ENCODE measurements at regions not wholly inside any gene's neighbourhood (a gene's known extent, or its start where the extent isn't known, plus 50 kb on each side); places are given as distances from the start of the nearest gene placed in this dataset.
"Not testable (repeated sequence)": the region's sequence is repeated elsewhere in the genome, so short reads cannot be mapped to it uniquely, and the experiment has no call there.

- DNase-seq: no peak
- no peaks in the 10 kb centered on the region for H3K27me3 ChIP-seq (ENCODE audit: control insufficient read depth, insufficient read depth, low read length)
- H3K4me1 ChIP-seq (ENCODE audit: control insufficient read depth, insufficient read depth, low read length): no peaks in the 10 kb centered on the region
- H3K27ac ChIP-seq (ENCODE audit: low read length): no peak overlapping the region
- H3K9me3 ChIP-seq (ENCODE audit: control insufficient read depth, low read depth, low read length): peaks cover under 1% of the 10 kb centered on the region
- no peaks in the 10 kb centered on the region for H3K36me3 ChIP-seq (ENCODE audit: control insufficient read depth, insufficient read depth, low read length)
- no peak overlapping the region for H3K4me3 ChIP-seq (ENCODE audit: low read length)
- 90% methylated on average over 2 of the region's 4 CpGs for WGBS (ENCODE audit: insufficient coverage, low lambda C conversion rate)
Observed at GRCh38 chr3:177906126-177906511, 630.1 kb upstream of the KCNMB2 start.

DNA sequence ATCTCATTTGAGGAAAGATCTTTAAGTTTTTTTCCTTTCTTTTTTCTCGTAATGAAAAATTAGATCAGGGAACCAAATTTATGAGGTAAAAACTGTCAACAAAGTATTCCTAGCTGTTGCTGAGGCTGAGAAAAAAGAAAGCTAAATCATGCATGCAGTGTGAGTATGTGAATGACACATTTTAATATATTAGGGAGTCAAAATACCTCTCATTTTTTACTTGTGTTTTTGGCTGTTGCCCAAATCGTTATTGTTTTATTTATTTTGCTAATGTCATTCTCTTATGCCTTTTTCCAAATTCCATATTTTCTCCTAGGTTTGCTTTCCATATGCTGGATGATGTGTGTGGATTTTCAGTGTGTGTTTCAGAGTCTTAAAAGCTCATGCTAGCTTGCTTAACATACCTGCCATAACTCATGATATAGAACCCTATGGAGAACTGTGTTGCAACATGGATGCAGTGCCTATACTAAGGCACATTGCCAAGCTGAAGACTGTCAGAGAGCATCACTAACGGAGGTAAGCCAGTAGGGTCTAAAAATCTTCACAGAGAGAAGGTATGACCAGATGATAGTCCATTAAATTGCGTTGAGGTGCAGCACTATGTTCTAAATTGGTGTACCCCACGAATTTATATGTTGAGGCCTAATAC lies 629.5 kb upstream of the KCNMB2 start:
- Histone ChIP-seq H3K27ac (ENCODE audit: low read length) (no peak overlapping the region), H3K27me3 (ENCODE audit: control insufficient read depth, insufficient read depth, low read length) (no peaks in the 10 kb centered on the region), H3K9me3 (ENCODE audit: control insufficient read depth, low read depth, low read length) (no peaks in the 10 kb centered on the region), H3K4me3 (ENCODE audit: low read length) (no peak overlapping the region), H3K4me1 (ENCODE audit: control insufficient read depth, insufficient read depth, low read length) (no peaks in the 10 kb centered on the region), H3K36me3 (ENCODE audit: control insufficient read depth, insufficient read depth, low read length) (no peaks in the 10 kb centered on the region)
- no peak for DNase-seq
- WGBS (ENCODE audit: insufficient coverage, low lambda C conversion rate): no CpG with 5 or more reads among the region's 5 CpGs

- DNase-seq; H3K4me1 ChIP-seq (ENCODE audit: control insufficient read depth, insufficient read depth, low read length); H3K36me3 ChIP-seq (ENCODE audit: control insufficient read depth, insufficient read depth, low read length); H3K27me3 ChIP-seq (ENCODE audit: control insufficient read depth, insufficient read depth, low read length); H3K27ac ChIP-seq (ENCODE audit: low read length); H3K9me3 ChIP-seq (ENCODE audit: control insufficient read depth, low read depth, low read length); H3K4me3 ChIP-seq (ENCODE audit: low read length): not testable (repeated sequence)
- WGBS (ENCODE audit: insufficient coverage, low lambda C conversion rate): 100% methylated on average over 3 of the region's 6 CpGs
Observed at GRCh38 chr3:177909530-177909929, 626.7 kb upstream of the KCNMB2 start.

GRCh38 chr3:177914224-177914623 lies 622.0 kb upstream of the KCNMB2 start:
- no peak for DNase-seq
- H3K36me3 ChIP-seq (ENCODE audit: control insufficient read depth, insufficient read depth, low read length): no peaks in the 10 kb centered on the region
- WGBS (ENCODE audit: insufficient coverage, low lambda C conversion rate): no CpG with 5 or more reads among the region's 10 CpGs
- H3K27ac ChIP-seq (ENCODE audit: low read length): no peak overlapping the region
- no peak overlapping the region for H3K4me3 ChIP-seq (ENCODE audit: low read length)
- H3K9me3 ChIP-seq (ENCODE audit: control insufficient read depth, low read depth, low read length): no peaks in the 10 kb centered on the region
- H3K27me3 ChIP-seq (ENCODE audit: control insufficient read depth, insufficient read depth, low read length): no peaks in the 10 kb centered on the region
- H3K4me1 ChIP-seq (ENCODE audit: control insufficient read depth, insufficient read depth, low read length): no peaks in the 10 kb centered on the region

DNA sequence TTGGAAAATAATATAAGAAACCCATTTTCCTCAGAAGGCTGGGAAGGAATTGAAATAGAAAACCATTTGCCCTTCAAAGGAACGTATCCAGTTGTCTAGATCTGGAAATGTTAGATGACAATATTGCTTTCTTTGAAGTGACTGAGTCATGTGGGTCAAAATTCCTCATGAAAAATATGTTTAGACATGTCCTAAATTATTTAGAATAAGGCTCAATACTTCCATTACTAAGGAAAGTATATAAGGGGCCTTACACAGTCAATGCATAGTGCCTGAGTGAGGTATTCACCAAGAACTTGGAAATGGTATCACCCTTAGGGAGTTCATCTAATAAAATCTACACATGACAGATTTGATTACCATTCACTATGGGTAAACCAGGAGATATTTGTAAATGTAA lies 619.8 kb upstream of the KCNMB2 start:
- no peak overlapping the region for H3K4me3 ChIP-seq (ENCODE audit: low read length)
- WGBS (ENCODE audit: insufficient coverage, low lambda C conversion rate): 100% methylated on average over 1 of the region's 1 CpG

DNA sequence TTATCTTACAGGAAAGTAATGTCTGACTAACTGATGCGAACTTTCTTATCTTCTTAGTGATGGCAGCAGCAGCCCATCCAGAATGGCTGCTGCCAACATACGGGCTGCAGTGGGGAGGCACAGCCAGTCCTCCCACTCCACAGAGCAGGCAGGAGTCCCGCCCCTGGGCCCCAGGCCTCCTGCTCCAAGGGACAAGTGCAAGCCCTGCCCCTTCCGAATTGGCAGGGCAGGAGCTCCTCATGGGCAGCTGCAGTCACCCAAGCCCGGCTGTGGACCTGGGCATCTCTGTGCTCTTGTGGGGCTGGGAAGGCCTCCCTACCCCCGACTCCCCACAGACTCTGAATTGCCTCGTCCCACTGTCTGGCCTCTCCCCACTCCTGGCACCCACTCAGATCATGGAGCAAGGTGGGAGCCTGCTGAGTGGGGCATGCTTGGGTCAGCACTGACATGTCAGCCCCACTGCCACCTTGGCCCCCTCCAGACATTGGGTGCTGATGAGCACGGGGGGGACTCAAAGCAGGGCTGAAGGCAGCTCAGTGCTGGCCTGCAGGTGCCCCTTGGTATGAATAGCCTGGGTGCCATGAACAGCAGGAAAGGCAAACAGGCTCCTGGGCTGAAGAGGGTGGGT lies 618.9 kb upstream of the KCNMB2 start:
- WGBS (ENCODE audit: insufficient coverage, low lambda C conversion rate): no CpG with 5 or more reads among the region's 8 CpGs
- DNase-seq: no peak
- H3K4me1 ChIP-seq (ENCODE audit: control insufficient read depth, insufficient read depth, low read length): no peaks in the 10 kb centered on the region
- no peaks in the 10 kb centered on the region for H3K27me3 ChIP-seq (ENCODE audit: control insufficient read depth, insufficient read depth, low read length)
- no peak overlapping the region for H3K27ac ChIP-seq (ENCODE audit: low read length)
- H3K36me3 ChIP-seq (ENCODE audit: control insufficient read depth, insufficient read depth, low read length): no peaks in the 10 kb centered on the region
- H3K4me3 ChIP-seq (ENCODE audit: low read length): no peak overlapping the region
- no peaks in the 10 kb centered on the region for H3K9me3 ChIP-seq (ENCODE audit: control insufficient read depth, low read depth, low read length)

More for the DNA sequence above, 619.8 kb upstream of the KCNMB2 start:
- no peaks in the 10 kb centered on the region for H3K36me3 ChIP-seq (ENCODE audit: control insufficient read depth, insufficient read depth, low read length)
- no peaks in the 10 kb centered on the region for H3K27me3 ChIP-seq (ENCODE audit: control insufficient read depth, insufficient read depth, low read length)
- H3K4me1 ChIP-seq (ENCODE audit: control insufficient read depth, insufficient read depth, low read length): no peaks in the 10 kb centered on the region
- no peaks in the 10 kb centered on the region for H3K9me3 ChIP-seq (ENCODE audit: control insufficient read depth, low read depth, low read length)
- H3K27ac ChIP-seq (ENCODE audit: low read length): no peak overlapping the region
- DNase-seq: no peak

DNA sequence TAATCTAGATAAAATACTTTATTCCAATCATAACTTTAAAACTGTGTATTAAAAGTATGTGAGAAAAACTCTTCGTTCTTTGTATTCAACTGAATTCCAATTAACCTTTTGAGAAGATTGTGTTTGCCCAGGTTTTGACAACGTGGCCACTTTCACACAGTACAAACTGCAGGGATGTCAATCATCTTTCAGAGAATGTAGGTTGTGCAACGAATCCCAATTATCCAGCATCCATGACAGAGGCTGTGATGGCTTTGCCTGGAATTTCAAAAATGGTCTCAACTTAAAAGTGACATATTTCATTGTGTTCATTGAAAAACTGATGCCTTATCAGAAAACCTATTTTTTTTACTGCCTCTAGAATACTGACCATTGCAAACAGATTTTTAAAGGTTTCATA lies 615.1 kb upstream of the KCNMB2 start:
- H3K27ac ChIP-seq (ENCODE audit: low read length): no peak overlapping the region
- no peak for DNase-seq
- 100% methylated on average over 1 of the region's 3 CpGs for WGBS (ENCODE audit: insufficient coverage, low lambda C conversion rate)
- no peaks in the 10 kb centered on the region for H3K9me3 ChIP-seq (ENCODE audit: control insufficient read depth, low read depth, low read length)
- H3K4me1 ChIP-seq (ENCODE audit: control insufficient read depth, insufficient read depth, low read length): no peaks in the 10 kb centered on the region
- no peaks in the 10 kb centered on the region for H3K27me3 ChIP-seq (ENCODE audit: control insufficient read depth, insufficient read depth, low read length)
- H3K36me3 ChIP-seq (ENCODE audit: control insufficient read depth, insufficient read depth, low read length): no peaks in the 10 kb centered on the region
- H3K4me3 ChIP-seq (ENCODE audit: low read length): no peak overlapping the region

GRCh38 chr3:177924261-177924660 lies 612.0 kb upstream of the KCNMB2 start:
- DNase-seq: no peak
- no peak overlapping the region for H3K4me3 ChIP-seq (ENCODE audit: low read length)
- no peaks in the 10 kb centered on the region for H3K27me3 ChIP-seq (ENCODE audit: control insufficient read depth, insufficient read depth, low read length)
- H3K4me1 ChIP-seq (ENCODE audit: control insufficient read depth, insufficient read depth, low read length): no peaks in the 10 kb centered on the region
- WGBS (ENCODE audit: insufficient coverage, low lambda C conversion rate): 83% methylated on average over 2 of the region's 2 CpGs
- no peaks in the 10 kb centered on the region for H3K9me3 ChIP-seq (ENCODE audit: control insufficient read depth, low read depth, low read length)
- H3K27ac ChIP-seq (ENCODE audit: low read length): no peak overlapping the region
- no peaks in the 10 kb centered on the region for H3K36me3 ChIP-seq (ENCODE audit: control insufficient read depth, insufficient read depth, low read length)

- 100% methylated on average over 4 of the region's 6 CpGs for WGBS (ENCODE audit: insufficient coverage, low lambda C conversion rate)
- no peaks in the 10 kb centered on the region for H3K27me3 ChIP-seq (ENCODE audit: control insufficient read depth, insufficient read depth, low read length)
- no peaks in the 10 kb centered on the region for H3K9me3 ChIP-seq (ENCODE audit: control insufficient read depth, low read depth, low read length)
- no peak overlapping the region for H3K4me3 ChIP-seq (ENCODE audit: low read length)
- no peak overlapping the region for H3K27ac ChIP-seq (ENCODE audit: low read length)
- no peaks in the 10 kb centered on the region for H3K36me3 ChIP-seq (ENCODE audit: control insufficient read depth, insufficient read depth, low read length)
- peak in 1 of 2 donors; percentile 13 for DNase-seq
- no peaks in the 10 kb centered on the region for H3K4me1 ChIP-seq (ENCODE audit: control insufficient read depth, insufficient read depth, low read length)
Observed at GRCh38 chr3:177928172-177928873, 607.9 kb upstream of the KCNMB2 start.

GRCh38 chr3:177929310-177929709 lies 606.9 kb upstream of the KCNMB2 start:
- Histone ChIP-seq H3K9me3 (ENCODE audit: control insufficient read depth, low read depth, low read length) (no peaks in the 10 kb centered on the region), H3K4me3 (ENCODE audit: low read length) (no peak overlapping the region), H3K4me1 (ENCODE audit: control insufficient read depth, insufficient read depth, low read length) (no peaks in the 10 kb centered on the region), H3K27ac (ENCODE audit: low read length) (no peak overlapping the region), H3K36me3 (ENCODE audit: control insufficient read depth, insufficient read depth, low read length) (no peaks in the 10 kb centered on the region), H3K27me3 (ENCODE audit: control insufficient read depth, insufficient read depth, low read length) (no peaks in the 10 kb centered on the region)
- 100% methylated on average over 1 of the region's 2 CpGs for WGBS (ENCODE audit: insufficient coverage, low lambda C conversion rate)
- DNase-seq: no peak

Data from large intestine (tissue), 3 donors.